ENCODE measurements at regions not wholly inside any gene's neighbourhood (a gene's known extent, or its start where the extent isn't known, plus 50 kb on each side); places are given as distances from the start of the nearest gene placed in this dataset.

- POLR2A ChIA-PET = no interaction called here
These were observed 175.8 kb upstream of the CDH20 start for GRCh38 chr18:61157451-61157850.

GRCh38 chr18:61159246-61159645, 174.0 kb upstream of the CDH20 start:
- Histone ChIP-seq H3K27ac (ENCODE audit: low read depth, low read length) (no peak overlapping the region), H3K36me3 (ENCODE audit: insufficient read depth, low read length) (no peaks in the 10 kb centered on the region), H3K4me3 (ENCODE audit: low read length) (no peak overlapping the region), H3K27me3 (ENCODE audit: insufficient read depth, low read length, poor library complexity, severe bottlenecking) (no peaks in the 10 kb centered on the region), H3K9me3 (ENCODE audit: low read length) (no peaks in the 10 kb centered on the region), H3K4me1 (ENCODE audit: insufficient read depth, low read length) (no peaks in the 10 kb centered on the region)
- ChIA-PET POLR2A (no interaction called here), CTCF (no interaction called here)
- H3K4me3 Mint-ChIP-seq = no peak overlapping the region
- no peaks in the 10 kb centered on the region for H3K4me1 Mint-ChIP-seq
- no peak overlapping the region for H3K27ac Mint-ChIP-seq
- H3K36me3 Mint-ChIP-seq = no peaks in the 10 kb centered on the region
- DNase-seq = no peak
- peaks cover 0 to 11% (median 5%) of the 10 kb centered on the region in 5 donors for H3K9me3 Mint-ChIP-seq
- no peaks in the 10 kb centered on the region for H3K27me3 Mint-ChIP-seq

More at GRCh38 chr18:61157451-61157850, 175.8 kb upstream of the CDH20 start:
- Histone ChIP-seq H3K27me3 (ENCODE audit: insufficient read depth, low read length, poor library complexity, severe bottlenecking) (no peaks in the 10 kb centered on the region), H3K9me3 (ENCODE audit: low read length) (no peaks in the 10 kb centered on the region), H3K36me3 (ENCODE audit: insufficient read depth, low read length) (no peaks in the 10 kb centered on the region), H3K4me3 (ENCODE audit: low read length) (no peak overlapping the region), H3K4me1 (ENCODE audit: insufficient read depth, low read length) (no peaks in the 10 kb centered on the region), H3K27ac (ENCODE audit: low read depth, low read length) (no peak overlapping the region)
- CTCF ChIA-PET = no interaction called here
- no peak overlapping the region for H3K27ac Mint-ChIP-seq
- no peak for DNase-seq
- no peaks in the 10 kb centered on the region for H3K36me3 Mint-ChIP-seq
- H3K4me1 Mint-ChIP-seq = no peaks in the 10 kb centered on the region
- H3K9me3 Mint-ChIP-seq = peaks cover 0 to 17% (median 5%) of the 10 kb centered on the region in 5 donors
- H3K27me3 Mint-ChIP-seq = no peaks in the 10 kb centered on the region
- H3K4me3 Mint-ChIP-seq = no peak overlapping the region

- Histone ChIP-seq H3K4me1 (ENCODE audit: insufficient read depth, low read length) (no peaks in the 10 kb centered on the region), H3K27ac (ENCODE audit: low read depth, low read length) (no peak overlapping the region), H3K27me3 (ENCODE audit: insufficient read depth, low read length, poor library complexity, severe bottlenecking) (no peaks in the 10 kb centered on the region), H3K9me3 (ENCODE audit: low read length) (no peaks in the 10 kb centered on the region), H3K36me3 (ENCODE audit: insufficient read depth, low read length) (no peaks in the 10 kb centered on the region), H3K4me3 (ENCODE audit: low read length) (no peak overlapping the region)
- ChIA-PET CTCF (no interaction called here), POLR2A (no interaction called here)
- H3K27me3 Mint-ChIP-seq = no peaks in the 10 kb centered on the region
- H3K4me1 Mint-ChIP-seq = no peaks in the 10 kb centered on the region
- no peak overlapping the region for H3K27ac Mint-ChIP-seq
- H3K36me3 Mint-ChIP-seq = no peaks in the 10 kb centered on the region
- H3K9me3 Mint-ChIP-seq = peaks cover 0 to 8% (median 2%) of the 10 kb centered on the region in 5 donors
- no peak overlapping the region for H3K4me3 Mint-ChIP-seq
- no peak for DNase-seq
These were observed 168.9 kb upstream of the CDH20 start for GRCh38 chr18:61164321-61164720.

- H3K4me1 Mint-ChIP-seq = no peaks in the 10 kb centered on the region
- no peaks in the 10 kb centered on the region for H3K36me3 ChIP-seq (ENCODE audit: insufficient read depth, low read length)
- ChIA-PET CTCF (no interaction called here), POLR2A (no interaction called here)
- H3K27ac Mint-ChIP-seq = no peak overlapping the region
- H3K36me3 Mint-ChIP-seq = no peaks in the 10 kb centered on the region
- H3K4me3 ChIP-seq (ENCODE audit: low read length) = no peak overlapping the region
- H3K4me3 Mint-ChIP-seq = no peak overlapping the region
- H3K27me3 Mint-ChIP-seq = no peaks in the 10 kb centered on the region
- no peak for DNase-seq
- no peaks in the 10 kb centered on the region for H3K27me3 ChIP-seq (ENCODE audit: insufficient read depth, low read length, poor library complexity, severe bottlenecking)
- H3K27ac ChIP-seq (ENCODE audit: low read depth, low read length) = no peak overlapping the region
- H3K9me3 ChIP-seq (ENCODE audit: low read length) = no peaks in the 10 kb centered on the region
- no peaks in the 10 kb centered on the region for H3K4me1 ChIP-seq (ENCODE audit: insufficient read depth, low read length)
- H3K9me3 Mint-ChIP-seq = peaks cover 0 to 6% (median 2%) of the 10 kb centered on the region in 5 donors
These were observed 165.3 kb upstream of the CDH20 start for GRCh38 chr18:61167902-61168301.

GRCh38 chr18:61169386-61169785, 163.8 kb upstream of the CDH20 start:
- Histone ChIP-seq H3K4me1 (ENCODE audit: insufficient read depth, low read length) (no peaks in the 10 kb centered on the region), H3K27me3 (ENCODE audit: insufficient read depth, low read length, poor library complexity, severe bottlenecking) (no peaks in the 10 kb centered on the region), H3K27ac (ENCODE audit: low read depth, low read length) (no peak overlapping the region), H3K4me3 (ENCODE audit: low read length) (no peak overlapping the region), H3K36me3 (ENCODE audit: insufficient read depth, low read length) (no peaks in the 10 kb centered on the region), H3K9me3 (ENCODE audit: low read length) (no peaks in the 10 kb centered on the region)
- H3K4me3 Mint-ChIP-seq = no peak overlapping the region
- DNase-seq = no peak
- H3K27me3 Mint-ChIP-seq = no peaks in the 10 kb centered on the region
- CTCF ChIA-PET = no interaction called here
- POLR2A ChIA-PET = no interaction called here
- H3K36me3 Mint-ChIP-seq = no peaks in the 10 kb centered on the region
- H3K9me3 Mint-ChIP-seq = peaks cover 0 to 4% (median 2%) of the 10 kb centered on the region in 5 donors
- H3K4me1 Mint-ChIP-seq = no peaks in the 10 kb centered on the region
- H3K27ac Mint-ChIP-seq = no peak overlapping the region

GRCh38 chr18:61172624-61173023, 160.6 kb upstream of the CDH20 start:
- peaks cover 2 to 9% (median 7%) of the 10 kb centered on the region in 5 donors for H3K9me3 Mint-ChIP-seq
- Histone ChIP-seq H3K4me3 (ENCODE audit: low read length) (no peak overlapping the region), H3K36me3 (ENCODE audit: insufficient read depth, low read length) (no peaks in the 10 kb centered on the region), H3K4me1 (ENCODE audit: insufficient read depth, low read length) (no peaks in the 10 kb centered on the region), H3K27me3 (ENCODE audit: insufficient read depth, low read length, poor library complexity, severe bottlenecking) (no peaks in the 10 kb centered on the region), H3K9me3 (ENCODE audit: low read length) (no peaks in the 10 kb centered on the region), H3K27ac (ENCODE audit: low read depth, low read length) (no peak overlapping the region)
- DNase-seq = no peak
- H3K4me1 Mint-ChIP-seq = no peaks in the 10 kb centered on the region
- no peaks in the 10 kb centered on the region for H3K36me3 Mint-ChIP-seq
- ChIA-PET POLR2A (no interaction called here), CTCF (no interaction called here)
- H3K27me3 Mint-ChIP-seq = no peaks in the 10 kb centered on the region
- no peak overlapping the region for H3K27ac Mint-ChIP-seq
- H3K4me3 Mint-ChIP-seq = no peak overlapping the region

- Histone ChIP-seq H3K27me3 (ENCODE audit: insufficient read depth, low read length, poor library complexity, severe bottlenecking) (no peaks in the 10 kb centered on the region), H3K27ac (ENCODE audit: low read depth, low read length) (no peak overlapping the region), H3K4me3 (ENCODE audit: low read length) (no peak overlapping the region), H3K36me3 (ENCODE audit: insufficient read depth, low read length) (no peaks in the 10 kb centered on the region), H3K9me3 (ENCODE audit: low read length) (no peaks in the 10 kb centered on the region), H3K4me1 (ENCODE audit: insufficient read depth, low read length) (no peaks in the 10 kb centered on the region)
- Mint-ChIP-seq H3K27ac (no peak overlapping the region), H3K27me3 (no peaks in the 10 kb centered on the region), H3K9me3 (peaks cover 2 to 15% (median 9%) of the 10 kb centered on the region in 5 donors), H3K4me1 (no peaks in the 10 kb centered on the region), H3K36me3 (no peaks in the 10 kb centered on the region), H3K4me3 (no peak overlapping the region)
- DNase-seq = no peak
- CTCF ChIA-PET = no interaction called here
- POLR2A ChIA-PET = no interaction called here
These were observed 159.7 kb upstream of the CDH20 start for GRCh38 chr18:61173554-61173953.

GRCh38 chr18:61183798-61184197, 149.4 kb upstream of the CDH20 start:
- peaks cover 0 to 21% (median 3%) of the 10 kb centered on the region in 5 donors for H3K9me3 Mint-ChIP-seq
- Histone ChIP-seq H3K9me3 (ENCODE audit: low read length) (no peaks in the 10 kb centered on the region), H3K27ac (ENCODE audit: low read depth, low read length) (no peak overlapping the region), H3K4me1 (ENCODE audit: insufficient read depth, low read length) (no peaks in the 10 kb centered on the region), H3K27me3 (ENCODE audit: insufficient read depth, low read length, poor library complexity, severe bottlenecking) (no peaks in the 10 kb centered on the region), H3K4me3 (ENCODE audit: low read length) (no peak overlapping the region), H3K36me3 (ENCODE audit: insufficient read depth, low read length) (no peaks in the 10 kb centered on the region)
- peaks cover 0 to 2% of the 10 kb centered on the region in 2 donors for H3K27me3 Mint-ChIP-seq
- ChIA-PET CTCF (no interaction called here), POLR2A (no interaction called here)
- DNase-seq = no peak
- H3K27ac Mint-ChIP-seq = no peak overlapping the region
- no peaks in the 10 kb centered on the region for H3K4me1 Mint-ChIP-seq
- no peak overlapping the region for H3K4me3 Mint-ChIP-seq
- H3K36me3 Mint-ChIP-seq = no peaks in the 10 kb centered on the region

GRCh38 chr18:61187971-61188370, 145.3 kb upstream of the CDH20 start:
- CTCF ChIA-PET = interaction anchor here (1.5 kb wide), 1 partner anchor 14 kb away, joined by 3 read pairs; no protein-coding TSS in a partner anchor

More at GRCh38 chr18:61187971-61188370, 145.3 kb upstream of the CDH20 start:
- H3K9me3 Mint-ChIP-seq = peaks cover 0 to 18% (median 2%) of the 10 kb centered on the region in 5 donors
- Histone ChIP-seq H3K36me3 (ENCODE audit: insufficient read depth, low read length) (no peaks in the 10 kb centered on the region), H3K27ac (ENCODE audit: low read depth, low read length) (no peak overlapping the region), H3K4me1 (ENCODE audit: insufficient read depth, low read length) (no peaks in the 10 kb centered on the region), H3K27me3 (ENCODE audit: insufficient read depth, low read length, poor library complexity, severe bottlenecking) (no peaks in the 10 kb centered on the region), H3K4me3 (ENCODE audit: low read length) (no peak overlapping the region), H3K9me3 (ENCODE audit: low read length) (no peaks in the 10 kb centered on the region)
- no peaks in the 10 kb centered on the region for H3K36me3 Mint-ChIP-seq
- no peak for DNase-seq
- peaks cover 0 to 2% of the 10 kb centered on the region in 2 donors for H3K27me3 Mint-ChIP-seq
- no peak overlapping the region for H3K4me3 Mint-ChIP-seq
- POLR2A ChIA-PET = no interaction called here
- no peak overlapping the region for H3K27ac Mint-ChIP-seq
- no peaks in the 10 kb centered on the region for H3K4me1 Mint-ChIP-seq
